ENCODE measurements at regions not wholly inside any gene's neighbourhood (a gene's known extent, or its start where the extent isn't known, plus 50 kb on each side); places are given as distances from the start of the nearest gene placed in this dataset.

DNA sequence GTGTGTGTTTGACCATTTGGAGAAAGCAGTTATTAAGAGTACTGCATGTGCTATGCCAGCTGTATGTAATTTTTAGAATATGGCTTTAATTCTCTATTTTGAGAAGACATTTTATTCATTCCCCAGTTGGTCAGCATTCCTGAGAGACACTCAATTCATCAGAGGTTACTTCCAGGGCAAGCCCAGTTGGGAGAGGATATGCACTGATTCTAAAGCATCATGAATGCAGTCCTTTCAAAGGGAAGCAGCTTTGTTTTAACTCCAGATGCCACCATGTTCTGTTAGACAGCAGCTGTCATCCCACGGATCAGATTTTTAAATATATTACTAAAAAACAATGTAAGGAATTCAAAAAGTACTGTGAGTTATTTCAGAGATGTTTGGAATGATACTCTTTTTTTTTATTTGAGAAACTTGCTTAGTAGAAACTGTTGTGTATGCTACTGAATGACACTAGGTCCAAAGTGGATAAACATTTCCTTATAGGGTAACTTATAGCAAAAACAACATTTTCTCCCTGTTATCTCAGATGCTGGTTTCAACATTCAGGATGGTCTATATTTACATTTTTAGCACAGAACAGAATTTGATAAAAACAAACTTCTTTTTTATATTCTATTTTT, 149.5 kb upstream of the B3GALT2 start:
- peaks cover 8% of the 10 kb centered on the region for H3K36me3 Mint-ChIP-seq (ENCODE audit: low read depth)
- peaks cover 7% of the 10 kb centered on the region for H3K4me1 Mint-ChIP-seq (ENCODE audit: low read depth)
- CTCF ChIA-PET = no interaction called here
- intact Hi-C loops (cut with micrococcal nuclease) = loop anchor here (5.0 kb wide), 1 partner anchor 529 kb away; the partner anchor contains the start of gene RGS2
- peaks cover 15% of the 10 kb centered on the region for H3K9me3 Mint-ChIP-seq
- H3K27me3 Mint-ChIP-seq (ENCODE audit: low read depth) = no peaks in the 10 kb centered on the region
- no peak overlapping the region for H3K4me3 Mint-ChIP-seq
- no peak for DNase-seq
- no peak overlapping the region for H3K27ac Mint-ChIP-seq

DNA sequence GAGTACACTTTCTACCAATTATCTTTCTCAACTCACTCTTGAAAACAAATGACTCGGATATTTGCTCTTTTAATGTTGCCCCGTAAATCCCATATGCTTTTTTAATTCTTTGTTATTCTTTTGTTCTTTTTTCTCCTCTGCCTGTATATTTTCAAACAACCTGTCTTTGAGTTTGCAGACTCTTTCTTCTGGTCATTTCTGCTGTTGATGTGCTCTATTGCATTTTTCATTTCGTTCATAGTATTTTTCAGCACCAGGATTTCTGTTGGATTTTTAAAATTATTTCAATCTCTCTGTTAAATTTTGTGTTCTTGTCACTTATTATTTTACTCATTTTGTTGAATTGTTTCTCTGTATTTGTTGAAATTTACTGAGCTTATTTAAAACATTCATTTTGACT, 146.8 kb upstream of the B3GALT2 start:
- no peak overlapping the region for H3K4me3 Mint-ChIP-seq
- H3K4me1 Mint-ChIP-seq (ENCODE audit: low read depth) = peaks cover 4% of the 10 kb centered on the region
- intact Hi-C loops (cut with micrococcal nuclease) = no loop called here
- CTCF ChIA-PET = no interaction called here
- H3K36me3 Mint-ChIP-seq (ENCODE audit: low read depth) = peaks cover 11% of the 10 kb centered on the region
- H3K27ac Mint-ChIP-seq = no peak overlapping the region
- peaks cover 25% of the 10 kb centered on the region for H3K9me3 Mint-ChIP-seq
- no peak for DNase-seq
- H3K27me3 Mint-ChIP-seq (ENCODE audit: low read depth) = no peaks in the 10 kb centered on the region

DNA sequence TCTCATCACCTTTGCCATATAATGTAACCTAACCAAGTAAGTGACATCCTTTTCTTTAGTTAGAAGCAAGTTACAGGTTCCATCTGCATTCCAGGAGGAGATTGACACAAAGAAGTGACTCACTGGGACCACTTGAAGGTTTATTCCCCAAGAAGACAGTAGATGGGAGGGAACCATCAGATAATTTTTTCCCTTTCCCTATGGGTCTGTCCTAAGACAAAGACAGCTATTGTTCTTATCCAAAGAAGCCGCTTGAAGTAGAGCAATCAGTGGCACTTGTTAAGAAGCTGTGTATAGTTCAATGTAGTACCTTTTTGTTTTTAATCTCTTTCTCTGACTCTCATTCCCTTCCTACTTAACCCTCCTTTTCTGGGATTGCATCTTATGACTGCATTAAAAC, 139.9 kb upstream of the B3GALT2 start:
- intact Hi-C loops (cut with micrococcal nuclease) = no loop called here
- no peak overlapping the region for H3K27ac Mint-ChIP-seq
- peaks cover 21% of the 10 kb centered on the region for H3K9me3 Mint-ChIP-seq
- no peaks in the 10 kb centered on the region for H3K27me3 Mint-ChIP-seq (ENCODE audit: low read depth)
- H3K4me1 Mint-ChIP-seq (ENCODE audit: low read depth) = no peaks in the 10 kb centered on the region
- CTCF ChIA-PET = no interaction called here
- peaks cover 3% of the 10 kb centered on the region for H3K36me3 Mint-ChIP-seq (ENCODE audit: low read depth)
- H3K4me3 Mint-ChIP-seq = no peak overlapping the region
- no peak for DNase-seq

DNA sequence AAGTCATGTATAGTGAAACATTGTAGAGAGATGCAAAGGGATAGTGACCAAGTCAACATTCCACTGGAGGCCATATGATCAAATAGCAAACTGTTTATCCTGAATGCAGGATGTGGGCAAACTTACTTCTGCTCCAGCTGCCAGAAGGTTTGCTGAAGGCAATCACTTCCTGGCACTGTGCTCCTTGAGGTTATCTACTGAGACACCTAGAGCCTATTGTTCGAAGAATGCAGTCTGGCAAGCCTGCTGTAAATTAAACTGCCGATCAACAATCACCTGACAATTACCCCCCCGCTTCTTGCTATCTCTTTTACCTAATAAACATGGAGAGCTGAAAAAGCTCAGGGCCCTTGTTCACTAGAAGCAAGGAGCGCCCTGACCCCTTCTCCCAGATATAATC, 139.4 kb upstream of the B3GALT2 start:
- H3K36me3 Mint-ChIP-seq (ENCODE audit: low read depth) = peaks cover 3% of the 10 kb centered on the region
- CTCF ChIA-PET = no interaction called here

DNA sequence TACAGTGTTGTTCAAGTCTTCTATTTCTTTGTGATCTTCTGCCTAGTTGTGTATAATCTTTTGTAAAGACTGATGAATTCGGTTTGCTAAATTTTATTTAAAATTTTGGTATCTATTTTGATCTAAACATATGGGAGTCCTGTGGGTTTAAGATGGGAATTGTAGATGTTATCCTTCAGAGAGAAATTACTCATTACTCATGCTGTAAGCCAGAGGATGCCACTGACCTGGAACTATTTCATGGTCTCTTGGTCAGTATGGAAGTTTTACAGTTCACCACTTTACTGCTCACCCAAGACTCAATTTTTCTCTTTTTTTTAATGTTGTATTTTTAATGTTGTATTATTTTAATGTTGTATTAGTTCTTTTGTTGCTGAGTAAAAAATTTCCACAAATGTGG, 138.6 kb upstream of the B3GALT2 start:
- H3K4me3 Mint-ChIP-seq = no peak overlapping the region
- no peaks in the 10 kb centered on the region for H3K27me3 Mint-ChIP-seq (ENCODE audit: low read depth)
- H3K27ac Mint-ChIP-seq = no peak overlapping the region
- H3K9me3 Mint-ChIP-seq = peaks cover 16% of the 10 kb centered on the region
- intact Hi-C loops (cut with micrococcal nuclease) = no loop called here
- peaks cover 3% of the 10 kb centered on the region for H3K36me3 Mint-ChIP-seq (ENCODE audit: low read depth)
- no peaks in the 10 kb centered on the region for H3K4me1 Mint-ChIP-seq (ENCODE audit: low read depth)
- CTCF ChIA-PET = no interaction called here
- DNase-seq = no peak

More for the DNA sequence above, 139.4 kb upstream of the B3GALT2 start:
- intact Hi-C loops (cut with micrococcal nuclease) = no loop called here
- Mint-ChIP-seq H3K4me1 (ENCODE audit: low read depth) (no peaks in the 10 kb centered on the region), H3K9me3 (peaks cover 19% of the 10 kb centered on the region), H3K4me3 (no peak overlapping the region), H3K27me3 (ENCODE audit: low read depth) (no peaks in the 10 kb centered on the region), H3K27ac (no peak overlapping the region)
- DNase-seq = no peak

DNA sequence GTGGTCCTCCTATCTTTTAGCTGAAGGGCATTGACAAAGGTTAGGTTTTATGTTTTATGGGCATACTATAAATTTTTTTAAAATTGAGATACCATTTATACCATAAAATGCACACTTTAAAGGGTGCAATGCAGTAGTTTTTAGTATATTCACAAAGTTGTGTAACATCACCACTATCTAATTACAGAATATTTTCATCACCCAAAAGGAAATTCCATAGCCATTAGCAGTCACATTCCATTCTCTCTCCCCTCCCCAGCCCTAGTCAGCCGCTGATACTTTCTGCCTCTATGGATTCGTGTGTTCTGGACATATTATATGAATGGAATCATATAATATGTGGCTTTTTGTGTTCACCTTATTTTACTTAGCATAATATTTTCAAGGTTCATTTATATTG, 135.8 kb upstream of the B3GALT2 start:
- Mint-ChIP-seq H3K4me3 (no peak overlapping the region), H3K9me3 (peaks cover 17% of the 10 kb centered on the region), H3K27ac (no peak overlapping the region), H3K4me1 (ENCODE audit: low read depth) (no peaks in the 10 kb centered on the region), H3K36me3 (ENCODE audit: low read depth) (peaks cover 1% of the 10 kb centered on the region), H3K27me3 (ENCODE audit: low read depth) (no peaks in the 10 kb centered on the region)
- DNase-seq = no peak
- intact Hi-C loops (cut with micrococcal nuclease) = no loop called here
- CTCF ChIA-PET = interaction anchor here (0.6 kb wide), 1 partner anchor 15 kb away, joined by 5 read pairs; no protein-coding TSS in a partner anchor

DNA sequence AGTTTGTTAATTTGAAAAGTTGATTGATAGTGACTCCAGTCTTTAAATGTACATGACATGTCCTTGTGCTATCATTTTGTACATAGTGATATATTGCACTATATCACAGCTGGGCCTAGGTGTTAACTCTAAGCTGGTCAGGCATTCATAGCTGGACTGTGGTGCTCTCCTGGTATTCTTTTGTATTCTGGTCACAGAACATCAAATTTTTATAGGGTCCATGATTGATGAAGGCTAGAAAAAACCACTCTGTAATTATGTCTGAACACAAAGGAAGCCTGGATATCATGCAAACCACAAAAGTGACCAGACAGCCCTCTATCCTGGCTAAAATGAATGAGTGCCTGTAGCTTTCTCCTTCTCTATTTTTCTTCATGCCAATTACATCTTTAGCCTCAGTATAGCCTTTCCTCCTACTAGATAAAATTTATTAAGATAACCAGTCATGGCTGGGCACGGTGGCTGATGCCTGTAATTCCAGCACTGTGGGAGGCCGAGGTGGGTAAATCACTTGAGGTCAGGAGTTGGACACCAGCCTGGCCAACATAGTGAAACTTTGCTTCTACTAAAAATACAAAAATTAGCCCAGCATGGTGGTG, 134.9 kb upstream of the B3GALT2 start:
- no peak for DNase-seq
- Mint-ChIP-seq H3K27ac (no peak overlapping the region), H3K9me3 (peaks cover 17% of the 10 kb centered on the region), H3K4me1 (ENCODE audit: low read depth) (no peaks in the 10 kb centered on the region), H3K36me3 (ENCODE audit: low read depth) (peaks cover 1% of the 10 kb centered on the region), H3K4me3 (no peak overlapping the region), H3K27me3 (ENCODE audit: low read depth) (no peaks in the 10 kb centered on the region)
- CTCF ChIA-PET = no interaction called here
- intact Hi-C loops (cut with micrococcal nuclease) = no loop called here

DNA sequence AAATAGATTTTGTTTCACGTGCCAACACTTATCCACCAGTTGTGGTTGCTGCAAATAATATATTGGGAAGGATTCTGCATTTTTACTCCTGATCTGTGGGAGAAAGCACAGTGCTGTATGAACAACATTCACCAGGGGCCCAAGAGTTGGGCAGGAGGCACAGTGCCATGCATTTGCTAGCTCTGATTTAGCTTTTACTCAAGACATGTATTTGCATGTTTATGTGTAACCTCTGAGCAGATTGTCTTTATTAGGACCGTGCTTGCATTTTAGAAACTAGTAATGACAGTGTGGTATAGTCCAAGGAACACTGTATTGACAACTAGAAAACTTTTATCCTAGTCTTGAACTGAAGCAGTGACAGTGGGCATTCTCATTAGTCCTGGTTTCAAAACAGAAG, 133.9 kb upstream of the B3GALT2 start:
- H3K36me3 Mint-ChIP-seq (ENCODE audit: low read depth) = peaks cover 1% of the 10 kb centered on the region
- no peaks in the 10 kb centered on the region for H3K27me3 Mint-ChIP-seq (ENCODE audit: low read depth)
- H3K4me3 Mint-ChIP-seq = no peak overlapping the region
- peaks cover 17% of the 10 kb centered on the region for H3K9me3 Mint-ChIP-seq
- no peak overlapping the region for H3K27ac Mint-ChIP-seq
- CTCF ChIA-PET = interaction anchor here (1.5 kb wide), 1 partner anchor 436 kb away, joined by 3 read pairs; no protein-coding TSS in a partner anchor
- intact Hi-C loops (cut with micrococcal nuclease) = no loop called here
- no peak for DNase-seq
- H3K4me1 Mint-ChIP-seq (ENCODE audit: low read depth) = no peaks in the 10 kb centered on the region

DNA sequence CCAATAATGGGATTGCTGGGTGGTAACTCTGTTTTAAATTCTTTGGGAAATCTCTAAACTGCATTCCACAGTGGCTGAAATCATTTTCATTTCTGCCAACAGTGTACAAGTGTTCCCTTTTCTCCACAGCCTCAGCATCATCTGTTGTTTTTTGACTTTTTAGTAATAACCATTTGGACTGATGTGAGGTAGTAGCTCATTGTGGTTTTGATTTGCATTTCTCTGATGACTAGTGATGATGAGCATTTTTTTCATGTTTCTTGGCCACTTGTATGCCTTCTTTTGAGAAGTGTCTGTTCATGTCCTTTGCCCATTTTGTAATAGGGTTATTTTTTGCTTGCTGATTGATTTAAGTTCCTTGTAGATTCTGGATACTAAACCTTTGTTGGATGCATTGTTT, 131.9 kb upstream of the B3GALT2 start:
- peaks cover 1% of the 10 kb centered on the region for H3K36me3 Mint-ChIP-seq (ENCODE audit: low read depth)
- DNase-seq = no peak
- no peaks in the 10 kb centered on the region for H3K4me1 Mint-ChIP-seq (ENCODE audit: low read depth)
- peaks cover 14% of the 10 kb centered on the region for H3K9me3 Mint-ChIP-seq
- intact Hi-C loops (cut with micrococcal nuclease) = no loop called here
- no peaks in the 10 kb centered on the region for H3K27me3 Mint-ChIP-seq (ENCODE audit: low read depth)
- H3K4me3 Mint-ChIP-seq = no peak overlapping the region
- H3K27ac Mint-ChIP-seq = no peak overlapping the region
- CTCF ChIA-PET = no interaction called here

DNA sequence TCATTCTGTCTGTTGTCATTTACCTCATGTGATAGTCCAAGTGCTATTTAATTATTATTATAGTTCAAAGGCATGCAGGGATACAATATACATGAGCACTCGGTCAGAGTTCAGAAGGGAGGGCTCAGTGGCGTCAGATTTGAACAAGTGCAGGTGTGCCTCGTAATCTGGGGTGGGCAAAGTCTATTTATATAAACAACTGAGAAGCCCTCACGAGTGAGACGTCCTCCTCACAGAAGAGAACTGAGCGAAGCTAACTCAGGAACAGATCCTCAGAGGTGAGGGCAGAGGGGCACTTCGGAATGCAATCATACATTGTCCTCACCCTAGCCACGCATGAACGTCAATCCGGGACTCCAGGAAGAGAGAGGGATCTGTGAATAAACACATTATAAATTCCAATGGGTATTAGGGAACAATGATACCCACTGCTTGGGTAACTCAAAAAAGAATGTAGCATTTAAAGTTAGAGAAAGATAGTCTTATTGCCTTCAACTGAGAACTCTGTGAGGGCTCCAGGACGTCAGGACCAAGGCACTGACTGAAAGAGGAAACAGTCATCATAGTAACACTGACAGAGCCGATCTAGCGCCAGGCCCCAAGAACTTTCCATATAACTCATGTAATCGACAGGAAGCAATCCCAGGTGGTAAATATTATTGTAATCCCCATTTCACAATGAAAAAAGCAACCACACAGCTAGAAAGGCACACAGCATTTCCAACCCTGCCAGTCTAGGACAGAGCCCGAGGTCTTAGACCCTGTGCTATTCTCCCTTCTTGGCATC, 127.1 kb upstream of the B3GALT2 start:
- DNase-seq = no peak
- Mint-ChIP-seq H3K4me1 (ENCODE audit: low read depth) (peaks cover 11% of the 10 kb centered on the region), H3K27ac (no peak overlapping the region), H3K36me3 (ENCODE audit: low read depth) (no peaks in the 10 kb centered on the region), H3K9me3 (peaks cover 4% of the 10 kb centered on the region), H3K27me3 (ENCODE audit: low read depth) (no peaks in the 10 kb centered on the region), H3K4me3 (no peak overlapping the region)
- CTCF ChIA-PET = no interaction called here
- intact Hi-C loops (cut with micrococcal nuclease) = no loop called here

DNA sequence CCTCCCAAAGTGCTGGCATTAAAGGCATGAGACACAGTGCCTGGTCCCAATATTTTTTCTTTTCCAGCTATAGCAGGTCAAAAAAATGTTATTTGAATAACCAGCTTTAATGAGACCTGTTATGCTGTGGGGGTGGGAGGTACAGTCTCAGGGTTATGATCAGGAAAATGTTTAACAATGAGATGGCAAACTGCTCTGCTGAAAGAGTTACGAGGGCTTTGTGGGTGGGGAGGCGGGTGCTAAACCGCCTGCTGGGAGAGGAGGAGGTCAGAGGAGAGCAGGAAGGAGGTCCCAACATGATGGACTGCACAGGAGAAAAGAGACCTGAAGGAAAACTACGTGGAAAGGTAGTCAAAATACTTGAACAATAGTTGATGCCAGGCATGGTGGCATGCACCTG, 126.0 kb upstream of the B3GALT2 start:
- Mint-ChIP-seq H3K4me1 (ENCODE audit: low read depth) (peaks cover 11% of the 10 kb centered on the region), H3K36me3 (ENCODE audit: low read depth) (no peaks in the 10 kb centered on the region), H3K4me3 (no peak overlapping the region), H3K9me3 (no peaks in the 10 kb centered on the region), H3K27ac (no peak overlapping the region), H3K27me3 (ENCODE audit: low read depth) (no peaks in the 10 kb centered on the region)
- intact Hi-C loops (cut with micrococcal nuclease) = no loop called here
- DNase-seq = no peak
- CTCF ChIA-PET = no interaction called here

DNA sequence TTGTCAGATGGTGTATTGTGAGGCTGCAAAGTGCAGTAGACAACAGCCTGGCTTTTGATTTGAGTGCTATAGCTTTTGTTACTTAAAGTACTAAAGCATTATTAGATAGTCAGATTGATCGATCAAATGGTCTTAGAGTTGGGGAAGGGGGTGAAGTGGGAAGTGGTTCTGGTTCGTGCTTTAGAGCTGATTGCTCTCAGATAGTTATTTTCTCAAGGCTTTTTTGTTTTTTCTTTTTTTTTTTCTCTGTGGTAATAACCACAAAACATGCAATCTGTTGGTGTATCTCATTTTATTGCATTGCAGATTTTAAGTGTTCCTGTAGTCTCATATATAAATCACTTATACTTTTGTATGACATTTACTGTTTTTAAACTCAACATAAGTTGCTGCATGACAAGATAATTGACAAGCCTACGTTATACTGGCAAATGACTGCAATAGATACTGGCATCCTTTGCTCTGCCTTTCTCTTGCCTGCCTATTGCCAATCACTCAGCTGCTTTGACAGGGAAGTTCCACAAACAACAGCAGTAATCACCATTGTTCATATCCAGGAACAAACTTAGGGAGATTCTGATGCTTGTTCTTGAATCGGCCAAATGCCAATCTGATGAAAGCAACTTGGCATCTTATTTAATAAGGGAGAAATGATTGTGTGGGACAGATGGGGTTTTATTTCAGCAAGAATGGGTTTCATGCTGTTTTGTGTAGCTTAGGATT, 125.0 kb upstream of the B3GALT2 start:
- Mint-ChIP-seq H3K4me1 (ENCODE audit: low read depth) (peaks cover 11% of the 10 kb centered on the region), H3K27me3 (ENCODE audit: low read depth) (no peaks in the 10 kb centered on the region), H3K9me3 (no peaks in the 10 kb centered on the region), H3K27ac (no peak overlapping the region), H3K36me3 (ENCODE audit: low read depth) (no peaks in the 10 kb centered on the region), H3K4me3 (no peak overlapping the region)
- no peak for DNase-seq
- intact Hi-C loops (cut with micrococcal nuclease) = no loop called here
- CTCF ChIA-PET = interaction anchor here (0.6 kb wide), 2 partner anchors 194 to 1093 kb away, joined by 5 read pairs; no protein-coding TSS in a partner anchor
